ENCODE measurements at regions not wholly inside any gene's neighbourhood (a gene's known extent, or its start where the extent isn't known, plus 50 kb on each side); places are given as distances from the start of the nearest gene placed in this dataset.

GRCh38 chr1:29489471-29489870, 253.1 kb downstream of the PTPRU start:
- intact Hi-C loops (cut with micrococcal nuclease), result no loop called here

GRCh38 chr1:29488794-29489311, 252.5 kb downstream of the PTPRU start:
- intact Hi-C loops (cut with micrococcal nuclease), result no loop called here

- intact Hi-C loops (cut with micrococcal nuclease), result no loop called here
Measured at GRCh38 chr1:29488086-29488793, 251.9 kb downstream of the PTPRU start.

- intact Hi-C loops (cut with micrococcal nuclease), result no loop called here
Measured at GRCh38 chr1:29487291-29487690, 251.0 kb downstream of the PTPRU start.

- intact Hi-C loops (cut with micrococcal nuclease), result no loop called here
Measured at GRCh38 chr1:29485096-29485925, 249.0 kb downstream of the PTPRU start.

- intact Hi-C loops (cut with micrococcal nuclease), result no loop called here
Measured at GRCh38 chr1:29482991-29483390, 246.7 kb downstream of the PTPRU start.

GRCh38 chr1:29482064-29482463, 245.7 kb downstream of the PTPRU start:
- intact Hi-C loops (cut with micrococcal nuclease), result no loop called here

- intact Hi-C loops (cut with micrococcal nuclease), result no loop called here
Measured at GRCh38 chr1:29481031-29481430, 244.7 kb downstream of the PTPRU start.

- intact Hi-C loops (cut with micrococcal nuclease), result no loop called here
Measured at GRCh38 chr1:29478879-29479278, 242.6 kb downstream of the PTPRU start.

GRCh38 chr1:29478151-29478791, 241.9 kb downstream of the PTPRU start:
- intact Hi-C loops (cut with micrococcal nuclease), result no loop called here

- intact Hi-C loops (cut with micrococcal nuclease), result no loop called here
Measured at GRCh38 chr1:29475326-29475725, 239.0 kb downstream of the PTPRU start.

- intact Hi-C loops (cut with micrococcal nuclease), result no loop called here
Measured at GRCh38 chr1:29474274-29475244, 238.2 kb downstream of the PTPRU start.

GRCh38 chr1:29473161-29473855, 237.0 kb downstream of the PTPRU start:
- intact Hi-C loops (cut with micrococcal nuclease), result no loop called here

GRCh38 chr1:29471487-29472313, 235.4 kb downstream of the PTPRU start:
- intact Hi-C loops (cut with micrococcal nuclease), result no loop called here

- intact Hi-C loops (cut with micrococcal nuclease), result no loop called here
Measured at GRCh38 chr1:29470788-29471119, 234.4 kb downstream of the PTPRU start.

- intact Hi-C loops (cut with micrococcal nuclease), result no loop called here
Measured at GRCh38 chr1:29470087-29470787, 233.9 kb downstream of the PTPRU start.

- intact Hi-C loops (cut with micrococcal nuclease), result no loop called here
Measured at GRCh38 chr1:29469457-29469856, 233.1 kb downstream of the PTPRU start.

GRCh38 chr1:29467989-29468900, 231.9 kb downstream of the PTPRU start:
- intact Hi-C loops (cut with micrococcal nuclease), result no loop called here

Measured in T-helper 2 cell treated with Interferon-gamma antibody and Interleukin-4, amounts not matched to agents 100 ng/mL and 5 ng/mL, for 36 hours (primary cell).